Hematopoietic multipotent progenitor cell treated with erythropoietin and hydrocortisone succinate and interleukin-3 and kit ligand, for 4 days (in vitro differentiated cells): ENCODE measurements at regions not wholly inside any gene's neighbourhood (a gene's known extent, or its start where the extent isn't known, plus 50 kb on each side); places are given as distances from the start of the nearest gene placed in this dataset.
"Not testable (repeated sequence)": the region's sequence is repeated elsewhere in the genome, so short reads cannot be mapped to it uniquely, and the experiment has no call there.

Experiments
- DNase-seq: peaks from one replicate; pipeline ENCODE4 v3.0.0-alpha.2; 2015

DNA sequence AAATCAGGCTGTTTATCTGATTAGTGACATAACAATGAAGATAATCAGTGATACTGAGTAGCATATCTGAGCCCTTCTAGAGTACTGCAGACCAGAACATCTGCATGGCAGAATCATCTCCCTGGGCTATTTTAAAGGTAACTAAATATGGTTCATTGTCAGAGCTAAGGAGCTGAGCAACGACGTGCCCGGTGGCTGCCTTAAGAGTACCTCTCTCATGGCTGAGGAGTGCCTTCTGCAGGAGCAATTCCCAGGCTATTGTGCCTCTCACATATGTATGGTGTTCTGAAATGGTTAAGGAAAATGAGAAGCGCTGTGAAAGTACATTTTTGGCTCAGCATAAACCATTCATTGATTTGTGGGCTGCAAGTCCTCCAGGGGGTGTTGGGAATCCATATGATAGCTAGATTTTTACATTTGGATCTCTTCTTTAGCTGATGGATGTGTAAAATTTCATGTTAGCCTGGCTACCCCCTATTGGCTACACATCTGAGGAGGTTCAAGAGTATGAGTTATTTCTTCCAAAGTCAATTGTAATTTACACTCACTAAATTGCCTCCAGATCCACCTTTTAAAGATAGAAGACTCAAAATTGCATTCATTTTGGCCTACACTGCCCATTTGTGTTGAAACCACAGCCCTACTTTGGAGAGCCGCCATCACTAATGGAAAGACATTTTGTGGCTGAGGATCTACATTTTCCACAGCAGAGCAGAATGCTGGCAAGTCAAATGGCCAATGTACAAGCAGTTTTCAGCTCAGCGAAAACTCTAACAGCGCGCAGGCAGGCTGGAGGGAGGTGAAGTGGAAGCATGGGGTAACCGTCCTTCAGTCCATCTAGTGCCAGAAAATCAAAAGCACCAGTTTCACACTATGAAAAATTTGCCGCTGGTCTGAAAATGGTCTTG lies 198.0 kb downstream of the SIM1 start:
- DNase-seq = no peak

DNA sequence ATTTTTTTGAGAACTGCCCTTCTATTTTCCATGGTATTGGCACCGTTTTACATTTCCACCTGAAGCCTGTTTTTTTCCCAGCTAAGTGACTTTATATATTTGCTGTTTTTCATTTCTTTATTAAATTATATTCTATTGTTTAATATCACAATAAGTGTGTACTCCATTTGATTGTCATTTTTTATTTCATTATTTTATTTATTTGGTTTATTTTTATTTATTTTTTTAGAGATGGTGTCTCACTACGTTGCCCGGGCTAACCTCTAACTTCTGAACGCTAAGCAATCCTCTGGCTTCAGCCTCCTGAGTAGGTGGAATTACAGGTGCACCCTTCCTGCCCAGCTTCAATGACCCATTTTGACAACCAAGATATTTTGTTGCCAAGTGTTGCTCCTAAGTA lies 202.6 kb downstream of the SIM1 start:
- no peak for DNase-seq

DNA sequence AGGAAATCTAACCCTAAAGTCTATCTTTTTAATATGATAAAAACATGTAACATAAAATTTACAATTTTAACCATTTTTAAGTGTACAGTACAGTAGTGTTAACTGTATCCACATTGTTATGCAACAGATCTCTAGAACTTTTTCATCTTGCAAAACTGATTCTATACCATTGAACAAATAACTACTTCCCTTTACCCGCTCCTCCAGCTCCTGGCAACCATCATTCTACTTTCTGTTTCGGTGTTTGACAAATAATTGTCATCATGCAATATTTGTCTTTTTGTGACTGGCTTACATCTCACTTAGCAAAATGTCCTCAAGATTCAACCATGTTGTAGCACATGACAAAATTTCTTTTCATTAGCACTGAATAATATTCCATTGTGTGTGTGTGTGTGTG lies 203.2 kb downstream of the SIM1 start:
- no peak for DNase-seq

DNA sequence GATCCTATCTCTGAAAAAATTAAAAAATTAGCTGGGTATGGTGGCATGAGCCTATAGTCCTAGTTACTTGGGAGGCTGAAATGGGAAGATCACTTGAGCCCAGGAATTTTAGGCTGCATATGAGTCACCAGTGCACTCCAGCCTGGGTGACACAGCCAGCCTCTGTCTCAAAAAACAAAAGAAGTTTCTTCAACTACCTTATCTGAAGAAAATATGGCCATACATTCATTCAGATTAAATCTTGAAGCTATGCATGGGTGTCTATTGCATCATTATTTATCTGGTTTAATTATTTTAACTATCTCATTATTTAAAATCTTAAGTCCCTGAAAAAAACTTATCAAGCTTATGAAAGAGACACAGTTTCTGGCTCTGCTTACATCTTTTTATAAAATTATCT lies 204.1 kb downstream of the SIM1 start:
- DNase-seq = no peak

DNA sequence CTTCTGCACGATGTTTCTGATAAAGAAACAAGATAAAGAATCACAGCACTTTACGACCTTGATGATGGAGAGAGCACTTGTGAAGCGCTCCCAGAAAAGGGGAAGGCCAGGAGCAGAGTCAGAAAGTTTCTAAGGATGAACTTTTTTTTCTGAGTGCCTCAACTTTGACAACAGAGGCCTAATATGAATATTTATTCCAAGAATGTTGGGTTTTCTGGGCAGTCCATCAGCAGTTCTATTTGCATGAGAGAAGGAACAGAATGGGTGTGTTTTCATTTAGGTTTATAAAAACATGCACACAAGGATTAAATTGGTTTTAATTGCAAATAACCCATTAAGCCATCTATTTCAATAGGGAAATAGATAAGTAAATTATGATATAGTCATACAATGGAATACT lies 204.9 kb downstream of the SIM1 start:
- DNase-seq = no peak

DNA sequence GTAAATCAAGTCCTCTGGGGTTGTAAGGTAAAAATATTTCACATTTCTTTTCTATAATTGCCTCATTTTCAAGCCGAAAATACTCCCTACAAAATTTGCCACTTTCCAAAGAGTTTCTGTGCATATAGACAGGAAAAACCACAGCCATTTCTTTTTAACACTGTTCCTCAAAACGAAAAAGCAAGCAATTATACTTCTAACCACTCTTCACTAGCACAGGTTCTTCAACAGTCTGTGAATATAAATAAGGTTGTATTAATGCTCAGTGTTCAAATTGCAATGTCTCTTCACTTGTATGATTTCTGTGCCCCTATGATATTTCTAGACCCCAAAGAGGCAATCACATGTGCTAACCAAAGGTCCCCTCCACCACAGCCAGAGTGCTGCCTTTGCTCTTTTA lies 206.0 kb downstream of the SIM1 start:
- DNase-seq = no peak

DNA sequence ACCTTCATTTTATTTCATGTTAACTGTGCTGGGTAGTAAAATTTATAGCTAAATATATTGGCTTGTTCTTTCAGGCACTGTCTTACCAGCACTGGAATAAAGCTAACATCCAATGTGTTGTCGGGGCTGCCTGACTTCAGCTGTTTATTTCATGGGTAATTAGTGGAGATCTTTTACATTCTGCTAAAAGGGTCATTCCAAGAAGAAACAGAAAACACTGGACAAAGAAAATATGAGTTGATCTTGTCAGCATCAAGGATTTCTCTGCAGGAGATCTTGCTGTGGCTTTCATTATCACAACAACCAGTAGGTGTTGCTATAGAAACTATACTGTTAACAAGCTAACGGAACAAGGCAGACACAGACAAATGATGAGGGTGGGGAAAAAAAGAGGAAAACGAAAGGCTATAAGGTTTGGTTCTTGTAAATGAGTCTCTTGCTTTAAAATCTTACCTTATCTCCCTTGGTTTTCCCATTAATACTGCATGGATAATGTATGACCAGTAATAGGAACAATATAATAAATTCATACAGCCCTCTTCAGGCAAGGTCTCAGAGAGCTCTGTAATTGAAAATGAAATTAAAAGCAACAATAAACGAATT lies 206.8 kb downstream of the SIM1 start:
- peak; percentile 66 for DNase-seq

DNA sequence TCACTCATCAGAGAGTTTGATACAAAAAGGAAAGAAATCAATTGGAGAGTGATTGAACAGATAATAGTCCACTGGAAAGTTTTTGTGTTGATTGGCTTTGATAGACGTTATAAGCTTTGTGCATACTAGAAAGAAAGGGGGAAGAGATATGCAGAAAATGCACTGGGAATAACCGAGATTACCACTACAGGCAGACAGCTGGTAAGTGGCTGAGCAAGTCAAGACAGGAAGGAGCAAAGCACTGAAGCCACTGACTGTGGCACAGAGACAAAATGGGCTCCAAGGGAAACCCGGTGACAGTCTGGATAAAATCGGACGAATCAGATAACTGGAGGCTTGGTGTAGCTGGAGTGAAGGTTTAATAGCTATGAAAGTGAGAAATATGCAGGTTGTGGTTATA lies 209.0 kb downstream of the SIM1 start:
- no peak for DNase-seq

DNA sequence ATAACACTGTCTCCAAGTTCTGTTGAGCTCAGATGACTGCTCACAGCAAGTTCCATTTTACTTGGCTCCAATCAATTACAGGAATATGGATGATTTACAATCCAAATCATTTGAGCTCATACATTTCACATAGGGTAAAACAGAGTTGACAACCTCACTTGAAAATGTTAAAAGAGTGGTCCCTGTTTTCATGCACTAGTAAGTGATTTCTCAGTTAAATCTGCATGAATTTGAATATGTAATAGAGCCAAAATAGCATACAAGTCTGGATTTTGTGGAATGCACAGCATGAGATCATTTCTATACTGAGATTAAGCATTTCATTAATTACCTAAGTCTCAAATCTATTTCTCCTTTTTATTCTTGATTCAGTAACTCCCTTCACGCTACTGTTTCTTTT lies 217.6 kb downstream of the SIM1 start:
- no peak for DNase-seq

DNA sequence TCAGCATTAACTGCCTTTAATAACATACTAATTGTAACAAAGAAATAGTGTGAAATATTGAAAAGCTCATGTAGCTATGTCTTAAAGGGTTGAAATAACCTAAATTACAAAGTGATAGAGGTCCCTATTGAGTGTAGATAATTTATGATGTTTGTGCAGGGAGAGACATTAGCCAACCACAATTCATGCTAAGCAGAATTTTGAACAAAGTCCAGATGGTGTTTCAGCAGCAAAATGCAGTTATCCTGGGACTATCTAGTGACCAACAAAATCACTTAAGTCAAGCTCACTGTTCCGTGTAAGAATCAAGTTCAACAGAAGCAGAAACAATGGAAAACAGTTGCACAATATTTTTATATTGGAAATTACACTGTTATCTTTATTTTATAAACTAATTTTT lies 218.5 kb downstream of the SIM1 start:
- DNase-seq = no peak

DNA sequence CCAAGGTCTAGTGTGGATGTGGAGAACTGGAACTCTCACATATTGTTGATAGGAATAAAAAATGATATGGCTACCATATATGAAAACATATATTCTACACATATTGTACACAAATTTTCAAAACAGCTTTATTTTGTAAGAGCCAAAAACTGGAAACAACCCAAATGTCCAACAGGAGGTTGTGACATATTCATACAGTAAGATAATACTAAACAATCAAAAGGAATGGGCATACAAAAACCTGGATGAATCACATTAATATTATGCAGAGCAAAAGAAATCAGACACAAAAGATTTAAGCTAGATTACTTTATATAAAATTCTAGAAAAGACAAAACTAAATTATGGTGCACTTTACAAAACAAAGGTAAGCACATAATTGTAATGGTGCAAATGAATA lies 223.9 kb downstream of the SIM1 start:
- DNase-seq = no peak

DNA sequence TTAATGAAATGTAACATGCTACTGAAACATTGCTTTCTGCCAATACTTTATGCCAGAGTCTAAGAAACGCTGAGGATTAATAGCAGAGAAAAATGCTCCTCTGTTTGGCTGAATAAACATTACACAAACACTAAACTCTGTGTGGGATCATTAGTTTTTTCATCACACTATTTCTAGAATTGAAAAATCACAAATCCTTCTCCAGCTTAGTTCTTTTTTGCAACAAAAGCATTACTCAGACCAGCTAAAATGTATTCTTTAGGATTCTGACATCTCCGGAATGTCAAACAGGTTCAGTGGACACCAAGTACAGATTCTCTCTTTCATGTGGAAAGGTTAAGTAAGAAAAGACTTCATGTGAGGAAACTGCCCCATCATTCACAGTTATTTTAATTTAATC lies 226.9 kb downstream of the SIM1 start:
- no peak for DNase-seq

DNA sequence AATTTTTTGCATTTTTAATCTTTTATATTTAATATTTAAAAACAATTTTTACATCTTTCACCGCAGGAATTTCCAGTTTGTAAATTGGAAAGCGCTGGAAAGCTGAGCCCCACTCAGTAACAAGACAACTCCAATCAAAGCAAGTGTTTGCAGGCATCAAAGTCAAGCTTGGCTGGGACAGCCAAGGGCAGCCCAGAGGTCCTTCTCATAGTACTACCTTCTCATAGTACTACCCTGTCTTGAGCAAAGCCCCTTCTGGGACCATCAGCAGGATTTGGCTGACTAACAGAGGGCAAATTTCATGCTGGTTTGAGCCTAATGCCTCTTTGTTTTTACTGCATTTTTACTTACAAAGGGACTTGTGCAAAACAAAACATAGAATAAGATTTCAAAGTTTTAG lies 228.3 kb downstream of the SIM1 start:
- DNase-seq = no peak

DNA sequence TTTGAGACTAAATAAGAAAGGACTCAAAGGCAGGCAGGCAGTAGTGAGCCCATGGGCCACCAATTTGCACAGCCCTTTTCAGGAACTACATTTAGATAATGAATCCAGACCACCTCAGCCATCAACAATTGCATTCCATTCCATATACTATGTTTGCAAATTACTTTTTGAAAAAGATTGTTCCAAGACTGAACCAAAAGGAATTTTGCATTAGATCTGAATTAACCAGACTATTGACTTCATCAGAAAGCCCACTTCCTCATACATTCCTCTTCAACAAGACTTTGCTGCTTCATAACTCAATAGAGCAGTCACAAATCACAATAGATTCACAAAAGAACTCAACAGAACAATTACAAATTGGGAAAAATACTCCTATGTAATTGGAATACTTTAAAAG lies 229.1 kb downstream of the SIM1 start:
- no peak for DNase-seq

DNA sequence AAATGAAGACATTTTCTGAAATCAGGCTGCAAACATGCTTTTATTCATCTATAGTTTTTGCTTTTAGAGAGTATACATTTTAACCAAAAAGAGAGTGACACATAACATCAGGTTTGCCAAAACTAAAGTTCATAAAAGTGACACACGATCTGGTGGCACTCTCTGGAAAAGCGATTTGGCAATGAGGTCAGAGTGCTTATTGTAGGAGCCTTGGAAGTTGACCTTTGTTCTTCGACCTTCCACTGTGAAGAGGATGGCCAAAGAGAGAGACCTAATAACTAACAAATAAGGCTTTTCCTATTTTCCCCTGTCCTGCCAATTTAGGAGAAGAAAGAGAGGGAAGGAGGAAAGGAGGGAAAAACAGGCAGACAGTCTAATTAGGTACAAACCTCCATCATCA lies 230.1 kb downstream of the SIM1 start:
- no peak for DNase-seq

DNA sequence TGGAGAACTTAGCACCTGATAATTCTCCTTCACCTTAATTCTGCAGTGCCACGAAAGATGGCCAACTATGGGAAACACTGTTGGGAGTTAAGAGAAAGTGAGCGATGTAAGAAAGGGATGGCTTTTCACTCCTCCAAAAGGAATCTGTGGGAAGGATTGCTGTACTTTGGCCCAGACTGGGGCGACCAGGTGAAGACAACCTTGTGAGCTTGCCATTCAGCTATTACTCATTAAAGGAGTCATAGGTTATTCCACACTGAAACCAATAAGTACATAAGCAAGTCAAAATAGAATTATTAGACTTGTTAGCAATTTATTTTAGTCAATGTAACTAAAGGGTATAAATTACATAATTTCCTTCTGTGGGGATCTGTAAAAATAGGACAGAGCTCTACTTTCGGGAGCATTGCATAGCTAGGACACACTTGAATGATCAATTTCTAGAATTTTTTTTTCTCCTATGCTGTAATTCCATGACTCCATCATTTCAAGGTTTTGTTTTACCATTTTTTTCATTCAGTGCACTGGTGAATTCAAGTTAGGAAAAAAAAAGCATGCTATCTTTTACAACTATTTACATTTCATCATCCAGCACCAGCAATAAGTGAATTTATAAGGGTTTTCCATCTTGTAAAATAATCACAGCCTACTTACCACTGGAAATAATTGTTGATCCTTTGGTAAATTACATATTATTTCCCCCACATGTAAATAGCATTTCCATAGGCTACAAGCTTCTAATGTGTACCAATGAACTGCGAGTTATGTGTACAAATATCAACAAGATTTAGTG lies 231.7 kb downstream of the SIM1 start:
- DNase-seq = no peak

DNA sequence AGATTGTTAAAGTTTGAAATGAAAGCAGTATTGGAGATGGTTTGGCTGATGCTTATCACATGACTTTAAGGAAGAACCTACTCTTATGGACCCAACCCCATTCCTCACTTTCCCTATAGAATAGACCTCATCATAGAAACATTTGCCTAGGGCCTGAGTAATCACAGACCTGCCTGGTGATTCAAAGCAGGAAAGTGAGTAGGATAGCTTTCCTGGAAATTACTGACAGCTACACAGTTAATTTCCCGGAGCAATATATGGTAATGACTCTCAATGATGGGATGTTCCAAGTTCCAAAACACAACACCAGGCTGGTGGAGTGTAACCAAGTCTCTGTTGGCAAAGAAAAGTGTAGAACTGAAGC lies 233.8 kb downstream of the SIM1 start:
- DNase-seq = no peak

DNA sequence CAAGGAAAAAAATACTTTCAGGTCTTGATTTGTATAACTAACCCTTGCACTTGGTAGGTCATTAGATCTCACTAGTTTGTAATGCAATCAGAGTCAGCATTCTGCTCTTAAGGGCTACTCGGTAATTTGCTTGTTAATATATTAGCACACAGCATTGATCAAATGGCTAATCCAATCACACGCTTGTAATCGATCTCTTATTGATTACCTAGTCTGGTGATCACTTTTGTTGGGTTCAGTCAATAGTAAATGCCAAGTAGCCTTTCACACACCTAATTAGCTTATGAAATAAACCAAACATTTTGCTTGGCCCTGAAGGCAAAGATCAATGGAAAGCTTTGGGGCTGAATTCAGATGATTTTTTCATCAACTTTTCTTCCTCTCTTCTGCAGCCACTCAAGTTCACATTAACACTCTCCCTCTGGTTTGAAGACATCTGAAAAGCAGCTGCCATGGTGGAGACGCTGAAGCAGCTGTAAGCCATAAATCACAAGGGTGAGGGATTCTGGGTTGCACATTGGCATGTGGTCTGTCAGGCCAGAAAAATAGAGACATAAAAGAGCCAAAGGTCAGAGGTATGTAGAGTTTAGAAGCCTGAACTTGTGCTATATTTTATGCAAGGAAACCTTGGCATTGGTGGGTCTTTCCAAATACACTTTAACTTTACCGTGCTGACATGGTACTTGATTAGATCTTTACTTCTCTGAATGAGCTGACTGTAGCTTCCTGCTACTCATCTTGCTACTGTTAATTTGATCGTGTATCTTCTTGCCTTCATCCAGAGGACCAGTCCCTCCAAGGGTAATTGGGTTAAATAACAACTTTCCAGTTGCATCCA lies 234.4 kb downstream of the SIM1 start:
- no peak for DNase-seq

DNA sequence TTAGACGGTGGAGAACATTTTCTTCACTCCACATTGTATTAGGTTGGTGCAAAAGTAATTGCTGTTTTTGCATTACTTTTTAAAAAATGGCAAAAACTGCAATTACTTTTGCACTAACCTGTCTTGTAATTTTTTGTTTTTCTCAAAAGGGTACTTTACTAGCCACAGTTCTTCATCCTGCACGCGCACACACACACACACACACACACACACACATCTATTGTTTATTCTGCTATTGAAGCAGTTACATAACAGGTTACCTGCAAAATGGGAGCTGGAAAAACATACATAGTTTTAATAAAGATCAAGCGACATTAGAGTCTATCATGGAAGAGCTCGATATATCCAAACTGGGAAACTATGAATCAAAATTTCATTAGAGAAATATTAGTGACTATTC lies 235.2 kb downstream of the SIM1 start:
- peak; percentile 10 for DNase-seq

DNA sequence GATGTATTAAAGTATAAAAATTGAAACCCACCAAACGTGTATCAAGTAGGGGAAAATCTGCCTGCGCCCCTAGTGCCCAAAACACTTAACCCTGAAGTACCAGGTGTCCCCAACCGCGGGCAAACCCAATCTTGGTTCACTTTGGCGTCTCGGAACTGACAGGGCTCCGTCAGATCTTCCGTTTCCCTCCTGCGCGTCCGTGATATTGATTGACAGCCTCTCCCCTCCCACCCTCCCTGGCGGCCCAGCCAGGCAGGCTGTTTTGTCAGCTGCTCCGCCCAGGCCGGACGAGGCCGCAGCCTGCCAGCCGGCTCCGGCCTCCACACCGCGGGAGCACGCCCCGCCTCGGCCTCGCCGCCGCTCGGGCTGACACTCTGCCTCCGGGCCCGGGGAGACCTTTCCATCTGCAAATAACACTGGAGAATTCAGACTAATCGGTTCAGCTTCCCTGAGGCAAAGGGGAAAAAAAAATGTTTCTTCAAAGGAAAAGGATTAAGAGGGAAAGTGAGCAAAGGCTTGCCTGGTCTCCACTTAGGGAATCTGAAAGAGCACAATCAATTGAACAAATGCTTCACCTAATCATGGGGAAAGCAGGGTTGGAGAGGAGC lies 234.9 kb upstream of the MCHR2 start:
- peak; percentile 78 for DNase-seq

DNA sequence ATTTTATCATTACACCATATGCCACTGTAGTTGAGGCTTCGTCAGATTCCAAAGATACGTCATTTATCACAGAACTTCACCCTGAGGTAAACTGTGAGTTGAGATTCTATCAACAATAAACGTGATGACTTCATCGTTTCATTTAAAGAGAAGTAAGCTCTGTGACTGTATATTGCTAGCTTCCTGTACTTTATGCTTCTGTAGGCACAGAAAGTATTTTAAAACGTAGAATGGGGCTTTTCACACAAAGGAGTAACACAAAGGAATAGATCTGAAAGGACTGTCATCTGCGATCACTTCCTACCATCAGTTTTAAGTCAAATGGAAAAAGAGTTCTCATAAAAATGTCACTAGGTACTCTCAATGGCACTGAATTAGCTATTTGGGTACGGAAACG lies 234.4 kb upstream of the MCHR2 start:
- no peak for DNase-seq

DNA sequence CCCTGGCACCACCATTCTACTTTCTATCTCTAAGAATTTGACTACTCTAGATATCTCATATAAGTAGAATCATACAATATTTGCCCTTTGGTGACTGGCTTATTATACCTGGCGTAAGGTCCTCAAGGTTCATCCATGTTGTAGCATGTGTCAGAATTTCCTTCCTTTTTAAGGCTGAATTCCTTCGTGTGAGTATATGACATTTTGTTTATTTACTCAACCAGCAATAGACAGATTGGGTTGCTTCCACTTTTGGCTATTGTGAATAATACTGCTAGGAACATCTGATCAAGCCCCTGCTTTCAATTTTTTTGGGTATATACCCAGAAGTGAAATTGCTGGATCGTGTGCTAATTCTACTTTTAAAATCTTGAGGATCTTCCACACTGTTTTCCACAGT lies 232.8 kb upstream of the MCHR2 start:
- no peak for DNase-seq

DNA sequence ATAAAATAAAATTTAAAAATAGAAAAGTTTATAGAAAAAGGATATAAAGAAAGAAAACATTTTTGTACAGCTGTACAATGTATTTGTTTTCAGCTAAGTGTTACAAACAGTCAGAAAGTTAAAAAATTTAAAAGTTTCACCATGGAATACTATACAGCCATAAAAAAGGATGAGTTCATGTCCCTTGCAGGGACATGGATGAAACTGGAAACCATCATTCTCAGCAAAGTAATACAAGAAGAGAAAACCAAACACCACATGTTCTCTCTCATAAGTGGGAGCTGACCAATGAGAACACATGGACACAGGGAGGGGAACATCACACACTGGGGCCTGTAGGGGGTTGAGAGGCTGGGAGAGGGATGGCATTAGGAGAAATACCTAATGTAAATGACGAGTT lies 229.9 kb upstream of the MCHR2 start:
- DNase-seq = not testable (repeated sequence)
